ENCODE measurements at regions not wholly inside any gene's neighbourhood (a gene's known extent, or its start where the extent isn't known, plus 50 kb on each side); places are given as distances from the start of the nearest gene placed in this dataset.

GRCh38 chr5:174433098-174433497 is 291.3 kb upstream of the MSX2 start:
- no peaks in the 10 kb centered on the region for H3K36me3 ChIP-seq
- DNase-seq (ENCODE audit: low spot score) (no peak), ATAC-seq (ENCODE audit: insufficient number of reproducible peaks, low FRiP score, low read depth) (no peak)
- no peak overlapping the region for H3K4me3 ChIP-seq
- H3K4me1 ChIP-seq (ENCODE audit: control insufficient read depth in 1 of 2, low read depth in 2 of 2), result no peaks in the 10 kb centered on the region
- H3K27me3 ChIP-seq (replicated peaks; ENCODE audit: insufficient read depth), result no peaks in the 10 kb centered on the region
- H3K27ac ChIP-seq, result no peak overlapping the region
- no peak for TF ChIP-seq CTCF (IDR thresholded peaks at IDR 0.05)
- no peaks in the 10 kb centered on the region for H3K9me3 ChIP-seq

- no peaks in the 10 kb centered on the region for H3K4me1 ChIP-seq (ENCODE audit: control insufficient read depth in 1 of 2, low read depth in 2 of 2)
- H3K4me3 ChIP-seq, result no peak overlapping the region
- no peaks in the 10 kb centered on the region for H3K36me3 ChIP-seq
- H3K27ac ChIP-seq, result no peak overlapping the region
- no peaks in the 10 kb centered on the region for H3K9me3 ChIP-seq
- TF ChIP-seq CTCF (IDR thresholded peaks at IDR 0.05), result no peak
- H3K27me3 ChIP-seq (replicated peaks; ENCODE audit: insufficient read depth), result no peaks in the 10 kb centered on the region
- ATAC-seq (ENCODE audit: insufficient number of reproducible peaks, low FRiP score, low read depth), result no peak
- DNase-seq (ENCODE audit: low spot score), result no peak
Observed at GRCh38 chr5:174436750-174437149, 287.6 kb upstream of the MSX2 start.

GRCh38 chr5:174444479-174445188 is 279.7 kb upstream of the MSX2 start:
- TF ChIP-seq CTCF (IDR thresholded peaks at IDR 0.05), result no peak
- H3K27ac ChIP-seq, result no peak overlapping the region
- no peak overlapping the region for H3K4me3 ChIP-seq
- H3K27me3 ChIP-seq (replicated peaks; ENCODE audit: insufficient read depth), result no peaks in the 10 kb centered on the region
- no peaks in the 10 kb centered on the region for H3K9me3 ChIP-seq
- ATAC-seq (ENCODE audit: insufficient number of reproducible peaks, low FRiP score, low read depth) (no peak), DNase-seq (ENCODE audit: low spot score) (no peak)
- H3K36me3 ChIP-seq, result no peaks in the 10 kb centered on the region
- no peaks in the 10 kb centered on the region for H3K4me1 ChIP-seq (ENCODE audit: control insufficient read depth in 1 of 2, low read depth in 2 of 2)

GRCh38 chr5:174446446-174446845 is 277.9 kb upstream of the MSX2 start:
- Histone ChIP-seq H3K27me3 (replicated peaks; ENCODE audit: insufficient read depth) (no peaks in the 10 kb centered on the region), H3K4me3 (no peak overlapping the region), H3K4me1 (ENCODE audit: control insufficient read depth in 1 of 2, low read depth in 2 of 2) (no peaks in the 10 kb centered on the region), H3K9me3 (no peaks in the 10 kb centered on the region), H3K36me3 (no peaks in the 10 kb centered on the region), H3K27ac (no peak overlapping the region)
- no peak for ATAC-seq (ENCODE audit: insufficient number of reproducible peaks, low FRiP score, low read depth)
- no peak for TF ChIP-seq CTCF (IDR thresholded peaks at IDR 0.05)
- DNase-seq (ENCODE audit: low spot score), result no peak

- ATAC-seq (ENCODE audit: insufficient number of reproducible peaks, low FRiP score, low read depth) (no peak), DNase-seq (ENCODE audit: low spot score) (no peak)
- no peak overlapping the region for H3K4me3 ChIP-seq
- H3K27me3 ChIP-seq (replicated peaks; ENCODE audit: insufficient read depth), result no peaks in the 10 kb centered on the region
- no peak overlapping the region for H3K27ac ChIP-seq
- no peaks in the 10 kb centered on the region for H3K4me1 ChIP-seq (ENCODE audit: control insufficient read depth in 1 of 2, low read depth in 2 of 2)
- TF ChIP-seq CTCF (IDR thresholded peaks at IDR 0.05), result no peak
- H3K36me3 ChIP-seq, result no peaks in the 10 kb centered on the region
- H3K9me3 ChIP-seq, result no peaks in the 10 kb centered on the region
Observed at GRCh38 chr5:174446988-174447387, 277.4 kb upstream of the MSX2 start.

Data from thoracic aorta (tissue), 2 donors.